Loucy (cell line): ENCODE measurements at regions not wholly inside any gene's neighbourhood (a gene's known extent, or its start where the extent isn't known, plus 50 kb on each side); places are given as distances from the start of the nearest gene placed in this dataset.

Experiments used
- CTCF ChIP-seq: fragments of 200-600 bp; sonication (generic); conservative IDR thresholded peaks from 2 replicates; pipeline ENCODE4 v1.5.1; 2014; ENCODE audit warnings: mild to moderate bottlenecking, antibody characterized with exemption, low read length
- EZH2phosphoT487 ChIP-seq: fragments of 200-600 bp; IDR thresholded peaks from 2 replicates; pipeline ENCODE4 v1.6.1; 2018; ENCODE audit warnings: antibody characterized with exemption, mild to moderate bottlenecking, moderate library complexity, borderline replicate concordance

- TF ChIP-seq CTCF (no peak), EZH2phosphoT487 (no peak)
Measured at GRCh38 chr4:156347412-156348075, 393.9 kb upstream of the CTSO start.
